ENCODE measurements at regions not wholly inside any gene's neighbourhood (a gene's known extent, or its start where the extent isn't known, plus 50 kb on each side); places are given as distances from the start of the nearest gene placed in this dataset.
"Not testable (repeated sequence)": the region's sequence is repeated elsewhere in the genome, so short reads cannot be mapped to it uniquely, and the experiment has no call there.

GRCh38 chr17:21772991-21773713 lies 80.8 kb downstream of the KCNJ18 start:
- TF ChIP-seq POLR2A, CTCF (IDR thresholded peaks at IDR 0.05): not testable (repeated sequence)

Data from lower leg skin (tissue), 3 donors.